Suprapubic skin (tissue), 4 donors: ENCODE measurements at regions not wholly inside any gene's neighbourhood (a gene's known extent, or its start where the extent isn't known, plus 50 kb on each side); places are given as distances from the start of the nearest gene placed in this dataset.

Experiments used
- DNase-seq, 2 donors: peaks; one replicate each; pipeline ENCODE4 v3.0.0-alpha.2; 2019; ENCODE audit warnings: low spot score in 2 of 2
- H3K27ac ChIP-seq: fragments of 200-600 bp; sonication (generic); one replicate; pipeline ENCODE4 v1.5.1; 2019
- H3K27me3 ChIP-seq: fragments of 200-600 bp; sonication (generic); one replicate; pipeline ENCODE4 v1.5.1; 2019
- H3K36me3 ChIP-seq: fragments of 200-600 bp; sonication (generic); one replicate; pipeline ENCODE4 v1.5.1; 2019
- H3K4me1 ChIP-seq: fragments of 200-600 bp; sonication (generic); one replicate; pipeline ENCODE4 v1.5.1; 2019
- H3K4me3 ChIP-seq: fragments of 200-600 bp; sonication (generic); one replicate; pipeline ENCODE4 v1.5.1; 2019; ENCODE audit warnings: mild to moderate bottlenecking
- H3K9me3 ChIP-seq: fragments of 200-600 bp; sonication (generic); one replicate; pipeline ENCODE4 v1.5.1; 2019
- CTCF ChIP-seq, 2 donors: fragments of 200-600 bp in 1 of 2; fragments of 450-650 bp in 1 of 2; sonication (generic) in 1 of 2; IDR thresholded peaks; one replicate each; pipeline ENCODE4 v1.5.1; 2016 to 2019; ENCODE audit warnings: antibody characterized with exemption in 2 of 2, mild to moderate bottlenecking in 1 of 2, moderate library complexity in 1 of 2
- EP300 ChIP-seq: sonication (generic); formaldehyde crosslinking; IDR thresholded peaks from one replicate; pipeline ENCODE4 v1.6.1; 2017; ENCODE audit warnings: antibody characterized with exemption
- POLR2A ChIP-seq, 2 donors: fragments of 450-650 bp; IDR thresholded peaks; one replicate each; pipeline ENCODE4 v1.6.1; 2017; ENCODE audit warnings: antibody characterized with exemption in 2 of 2, mild to moderate bottlenecking in 2 of 2, moderate library complexity in 2 of 2
- POLR2AphosphoS5 ChIP-seq, 3 donors: sonication (generic); formaldehyde crosslinking; IDR thresholded peaks; one replicate each; pipeline ENCODE4 v1.6.1; 2017; ENCODE audit warnings: antibody characterized with exemption in 3 of 3
- WGBS: methylation state at CpG from one replicate; pipeline ENCODE4 v1.1.5; 2018; 5-methylcytosine and 5-hydroxymethylcytosine counted together

- no peaks in the 10 kb centered on the region for H3K9me3 ChIP-seq
- no peak overlapping the region for H3K27ac ChIP-seq
- TF ChIP-seq CTCF (IDR thresholded peaks at IDR 0.05): no peak
- no peak for TF ChIP-seq POLR2AphosphoS5 (IDR thresholded peaks at IDR 0.05)
- TF ChIP-seq EP300: no peak
- TF ChIP-seq POLR2A (IDR thresholded peaks at IDR 0.05): no peak
- WGBS: 96% methylated on average over 4 of the region's 4 CpGs
- H3K27me3 ChIP-seq: no peaks in the 10 kb centered on the region
- no peaks in the 10 kb centered on the region for H3K36me3 ChIP-seq
- peaks cover 52% of the 10 kb centered on the region for H3K4me1 ChIP-seq
- no peak for DNase-seq
- H3K4me3 ChIP-seq: no peak overlapping the region
Observed at GRCh38 chr12:124717318-124717717, 146.3 kb downstream of the SCARB1 start.

- TF ChIP-seq EP300 (no peak), CTCF (IDR thresholded peaks at IDR 0.05) (no peak), POLR2A (IDR thresholded peaks at IDR 0.05) (no peak), POLR2AphosphoS5 (IDR thresholded peaks at IDR 0.05) (no peak)
- H3K27me3 ChIP-seq: no peaks in the 10 kb centered on the region
- no peaks in the 10 kb centered on the region for H3K9me3 ChIP-seq
- 49% methylated on average over 14 of the region's 22 CpGs for WGBS
- H3K4me1 ChIP-seq: peaks cover 52% of the 10 kb centered on the region
- DNase-seq: no peak
- H3K36me3 ChIP-seq: no peaks in the 10 kb centered on the region
- H3K27ac ChIP-seq: no peak overlapping the region
- H3K4me3 ChIP-seq: no peak overlapping the region
Observed at GRCh38 chr12:124716208-124717130, 147.2 kb downstream of the SCARB1 start.

GRCh38 chr12:124715121-124715990 lies 147.9 kb upstream of the NCOR2 start:
- H3K4me1 ChIP-seq: peaks cover 43% of the 10 kb centered on the region
- no peaks in the 10 kb centered on the region for H3K27me3 ChIP-seq
- DNase-seq: no peak
- TF ChIP-seq POLR2A (IDR thresholded peaks at IDR 0.05) (no peak), EP300 (no peak), POLR2AphosphoS5 (IDR thresholded peaks at IDR 0.05) (no peak), CTCF (IDR thresholded peaks at IDR 0.05) (no peak)
- 68% methylated on average over 9 of the region's 15 CpGs for WGBS
- no peaks in the 10 kb centered on the region for H3K36me3 ChIP-seq
- no peak overlapping the region for H3K4me3 ChIP-seq
- peak overlapping the region; percentile 29 for H3K27ac ChIP-seq
- no peaks in the 10 kb centered on the region for H3K9me3 ChIP-seq

GRCh38 chr12:124713436-124714082 lies 146.1 kb upstream of the NCOR2 start:
- DNase-seq: no peak
- Histone ChIP-seq H3K36me3 (no peaks in the 10 kb centered on the region), H3K9me3 (no peaks in the 10 kb centered on the region), H3K4me3 (peak overlapping the region; percentile 16), H3K27ac (peak overlapping the region; percentile 72), H3K27me3 (no peaks in the 10 kb centered on the region), H3K4me1 (peaks cover 39% of the 10 kb centered on the region)
- TF ChIP-seq EP300 (peak; percentile 60), POLR2A (IDR thresholded peaks at IDR 0.05) (no peak)
- 31% methylated on average over 17 of the region's 17 CpGs for WGBS

- WGBS: 50% methylated on average over 14 of the region's 14 CpGs
- H3K4me3 ChIP-seq: peak overlapping the region; percentile 16
Observed at GRCh38 chr12:124713041-124713435, 145.6 kb upstream of the NCOR2 start.

More at GRCh38 chr12:124713041-124713435, 145.6 kb upstream of the NCOR2 start:
- Histone ChIP-seq H3K27me3 (no peaks in the 10 kb centered on the region), H3K4me1 (peaks cover 39% of the 10 kb centered on the region), H3K9me3 (no peaks in the 10 kb centered on the region), H3K36me3 (no peaks in the 10 kb centered on the region), H3K27ac (peak overlapping the region; percentile 72)
- TF ChIP-seq POLR2AphosphoS5 (IDR thresholded peaks at IDR 0.05) (no peak), CTCF (IDR thresholded peaks at IDR 0.05) (no peak), EP300 (no peak), POLR2A (IDR thresholded peaks at IDR 0.05) (no peak)
- DNase-seq: no peak
